ENCODE measurements at regions not wholly inside any gene's neighbourhood (a gene's known extent, or its start where the extent isn't known, plus 50 kb on each side); places are given as distances from the start of the nearest gene placed in this dataset.

DNA sequence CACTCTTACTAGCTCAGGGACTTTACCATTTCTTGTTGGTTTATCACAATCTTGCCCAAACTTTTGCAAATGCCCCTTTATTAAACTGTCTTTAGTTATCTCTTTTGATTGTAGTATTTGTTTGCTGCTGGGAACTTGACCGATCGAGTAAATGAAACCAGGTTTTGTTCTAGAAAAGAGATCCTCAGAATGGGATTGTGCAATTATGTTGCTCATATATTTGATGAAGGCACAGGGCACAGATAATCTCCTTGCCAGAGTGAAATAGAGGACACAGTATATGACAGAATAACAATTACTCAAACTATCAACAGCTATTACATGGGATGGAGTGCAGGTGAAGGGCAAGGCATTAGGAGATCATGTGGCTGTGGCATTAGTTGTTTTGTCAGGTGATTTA lies 216.6 kb upstream of the RASGRP1 start:
- Mint-ChIP-seq H3K9me3 (peaks cover 0 to 7% (median 0%) of the 10 kb centered on the region in 11 donors), H3K36me3 (no peaks in the 10 kb centered on the region), H3K27ac (no peak overlapping the region), H3K4me1 (no peaks in the 10 kb centered on the region), H3K4me3 (no peak overlapping the region), H3K27me3 (peaks cover 22 to 45% (median 38%) of the 10 kb centered on the region in 5 donors)
- no peak for ATAC-seq
- no peak for DNase-seq
- POLR2A ChIA-PET: no interaction called here
- Histone ChIP-seq H3K36me3 (ENCODE audit: control insufficient read depth in 2 of 3, insufficient read depth in 3 of 3, low read length in 3 of 3) (no peaks in the 10 kb centered on the region), H3K4me1 (ENCODE audit: control insufficient read depth in 2 of 2, insufficient read depth in 2 of 2, low read length in 2 of 2) (no peaks in the 10 kb centered on the region), H3K9me3 (ENCODE audit: control insufficient read depth in 2 of 3, low read length in 3 of 3) (no peaks in the 10 kb centered on the region), H3K4me3 (ENCODE audit: low read length) (no peak overlapping the region), H3K27me3 (ENCODE audit: control insufficient read depth in 2 of 2, insufficient read depth in 2 of 2, low read length in 2 of 2) (no peaks in the 10 kb centered on the region), H3K27ac (ENCODE audit: low read depth, low read length) (no peak overlapping the region)
- CTCF ChIA-PET: no interaction called here
- intact Hi-C loops (cut with micrococcal nuclease): no loop called here

DNA sequence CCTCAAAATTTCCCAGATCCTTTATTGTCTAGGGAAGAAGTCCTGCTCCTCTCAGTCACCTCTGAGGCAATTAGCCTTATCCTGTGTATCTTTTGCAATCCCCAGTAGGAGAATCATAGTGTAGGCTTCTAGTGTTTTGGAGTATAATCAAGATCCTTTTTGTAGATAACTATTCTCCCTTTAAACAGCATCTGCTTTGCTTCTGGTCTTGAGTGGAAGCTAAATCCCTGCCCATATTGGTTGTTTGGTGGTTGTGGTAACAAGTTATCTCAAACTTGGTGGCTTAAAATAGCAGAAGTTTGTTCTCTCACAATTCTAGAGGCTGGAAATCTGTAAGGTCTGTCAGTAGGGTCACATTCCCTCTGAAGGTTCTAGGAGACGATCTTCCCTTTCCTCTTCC lies 217.5 kb upstream of the RASGRP1 start:
- Mint-ChIP-seq H3K4me1 (no peaks in the 10 kb centered on the region), H3K27me3 (peaks cover 15 to 38% (median 33%) of the 10 kb centered on the region in 5 donors), H3K9me3 (peaks cover 0 to 7% (median 0%) of the 10 kb centered on the region in 11 donors), H3K27ac (no peak overlapping the region), H3K36me3 (no peaks in the 10 kb centered on the region), H3K4me3 (no peak overlapping the region)
- no peaks in the 10 kb centered on the region for H3K4me1 ChIP-seq (ENCODE audit: control insufficient read depth in 2 of 2, insufficient read depth in 2 of 2, low read length in 2 of 2)
- DNase-seq: no peak
- intact Hi-C loops (cut with micrococcal nuclease): no loop called here
- ATAC-seq: no peak
- ChIA-PET POLR2A (no interaction called here), CTCF (no interaction called here)
- no peaks in the 10 kb centered on the region for H3K36me3 ChIP-seq (ENCODE audit: control insufficient read depth in 2 of 3, insufficient read depth in 3 of 3, low read length in 3 of 3)
- no peak overlapping the region for H3K27ac ChIP-seq (ENCODE audit: low read depth, low read length)
- no peaks in the 10 kb centered on the region for H3K27me3 ChIP-seq (ENCODE audit: control insufficient read depth in 2 of 2, insufficient read depth in 2 of 2, low read length in 2 of 2)
- no peak overlapping the region for H3K4me3 ChIP-seq (ENCODE audit: low read length)
- H3K9me3 ChIP-seq (ENCODE audit: control insufficient read depth in 2 of 3, low read length in 3 of 3): no peaks in the 10 kb centered on the region

DNA sequence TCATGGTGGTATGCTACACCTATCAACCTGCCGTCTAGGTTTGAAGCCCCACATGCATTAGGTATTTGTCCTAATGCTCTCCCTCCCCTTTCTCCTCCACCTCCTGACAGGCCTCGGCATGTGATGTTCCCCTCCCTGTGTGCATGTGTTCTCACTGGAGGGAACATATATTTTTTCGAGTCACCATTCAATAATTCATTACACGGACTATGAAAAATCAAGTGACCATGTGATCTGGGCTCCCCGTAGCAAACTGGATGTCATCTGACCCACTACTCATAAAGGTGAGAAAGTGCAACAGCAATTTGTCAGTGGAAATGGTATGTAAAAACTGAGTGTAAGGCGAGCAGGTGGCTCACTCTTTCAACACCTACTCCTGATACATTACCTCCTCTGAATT lies 224.3 kb upstream of the RASGRP1 start:
- intact Hi-C loops (cut with micrococcal nuclease): no loop called here
- ChIA-PET POLR2A (no interaction called here), CTCF (no interaction called here)

DNA sequence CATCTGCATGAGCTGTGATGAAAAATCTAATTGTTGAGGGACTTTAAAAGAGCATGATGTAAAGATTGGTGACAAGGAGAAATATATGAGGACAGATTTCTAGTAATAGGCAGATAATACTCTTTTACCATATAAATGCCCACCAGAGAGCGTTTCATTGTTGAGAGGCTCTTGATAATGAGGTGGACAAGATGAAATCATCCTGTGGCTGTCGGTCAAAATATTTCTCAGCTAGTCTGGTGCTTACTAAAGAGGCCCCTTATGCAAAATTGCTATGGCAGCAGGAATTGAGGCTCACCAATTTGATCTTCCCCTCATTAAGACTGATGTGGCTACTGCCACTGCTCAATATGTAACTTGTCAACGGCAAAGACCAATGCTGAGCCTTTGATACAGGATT lies 225.0 kb upstream of the RASGRP1 start:
- peaks cover 0 to 1% (median 0%) of the 10 kb centered on the region in 7 donors for H3K4me1 Mint-ChIP-seq
- ChIA-PET POLR2A (no interaction called here), CTCF (no interaction called here)
- DNase-seq (no peak), ATAC-seq (no peak)
- no peaks in the 10 kb centered on the region for H3K27me3 ChIP-seq (ENCODE audit: control insufficient read depth in 2 of 2, insufficient read depth in 2 of 2, low read length in 2 of 2)
- no peak overlapping the region for H3K4me3 Mint-ChIP-seq
- no peaks in the 10 kb centered on the region for H3K9me3 ChIP-seq (ENCODE audit: control insufficient read depth in 2 of 3, low read length in 3 of 3)
- H3K4me1 ChIP-seq (ENCODE audit: control insufficient read depth in 2 of 2, insufficient read depth in 2 of 2, low read length in 2 of 2): no peaks in the 10 kb centered on the region
- no peak overlapping the region for H3K27ac ChIP-seq (ENCODE audit: low read depth, low read length)
- H3K36me3 ChIP-seq (ENCODE audit: control insufficient read depth in 2 of 3, insufficient read depth in 3 of 3, low read length in 3 of 3): no peaks in the 10 kb centered on the region
- no peak overlapping the region for H3K4me3 ChIP-seq (ENCODE audit: low read length)
- no peaks in the 10 kb centered on the region for H3K36me3 Mint-ChIP-seq
- H3K27ac Mint-ChIP-seq: no peak overlapping the region
- intact Hi-C loops (cut with micrococcal nuclease): no loop called here
- peaks cover 0 to 4% (median 1%) of the 10 kb centered on the region in 11 donors for H3K9me3 Mint-ChIP-seq
- H3K27me3 Mint-ChIP-seq: peaks cover 4 to 14% (median 8%) of the 10 kb centered on the region in 5 donors

More for the DNA sequence above, 224.3 kb upstream of the RASGRP1 start:
- Mint-ChIP-seq H3K4me1 (peaks cover 0 to 1% (median 0%) of the 10 kb centered on the region in 7 donors), H3K36me3 (no peaks in the 10 kb centered on the region), H3K27me3 (peaks cover 0 to 8% (median 7%) of the 10 kb centered on the region in 5 donors), H3K27ac (no peak overlapping the region), H3K9me3 (peaks cover 0 to 5% (median 1%) of the 10 kb centered on the region in 11 donors), H3K4me3 (no peak overlapping the region)
- no peaks in the 10 kb centered on the region for H3K4me1 ChIP-seq (ENCODE audit: control insufficient read depth in 2 of 2, insufficient read depth in 2 of 2, low read length in 2 of 2)
- ATAC-seq (no peak), DNase-seq (no peak)
- H3K36me3 ChIP-seq (ENCODE audit: control insufficient read depth in 2 of 3, insufficient read depth in 3 of 3, low read length in 3 of 3): no peaks in the 10 kb centered on the region
- H3K4me3 ChIP-seq (ENCODE audit: low read length): no peak overlapping the region
- no peaks in the 10 kb centered on the region for H3K9me3 ChIP-seq (ENCODE audit: control insufficient read depth in 2 of 3, low read length in 3 of 3)
- no peak overlapping the region for H3K27ac ChIP-seq (ENCODE audit: low read depth, low read length)
- no peaks in the 10 kb centered on the region for H3K27me3 ChIP-seq (ENCODE audit: control insufficient read depth in 2 of 2, insufficient read depth in 2 of 2, low read length in 2 of 2)

DNA sequence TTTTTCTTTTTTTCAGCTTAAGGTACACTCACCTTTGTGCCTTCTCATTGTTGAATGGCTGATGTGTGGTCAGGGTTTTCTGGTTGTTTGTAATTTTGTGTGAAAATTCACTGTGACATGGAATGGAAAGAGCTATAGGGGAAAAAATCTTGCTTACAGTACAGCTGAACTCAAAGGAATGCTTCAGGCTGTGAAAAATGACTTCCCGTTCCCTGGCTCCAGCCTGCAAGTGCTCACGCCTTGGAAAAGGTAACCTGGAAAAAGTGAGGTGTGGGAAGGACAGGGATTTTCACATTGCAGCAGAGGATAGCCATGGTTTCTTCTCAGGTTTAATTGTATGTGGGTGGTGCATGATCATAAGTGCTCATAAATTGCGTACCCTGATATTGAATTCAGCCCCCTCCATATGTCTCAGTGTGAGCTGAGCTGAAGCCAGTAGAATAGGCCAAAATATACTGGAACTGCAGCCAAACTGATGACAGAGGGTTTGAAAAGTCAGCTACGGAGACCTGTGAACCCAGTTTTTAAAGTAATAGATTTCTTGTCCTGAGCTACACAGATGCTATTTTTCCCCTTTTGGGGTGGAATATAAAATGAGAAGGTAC lies 228.7 kb upstream of the RASGRP1 start:
- no peak overlapping the region for H3K4me3 Mint-ChIP-seq

DNA sequence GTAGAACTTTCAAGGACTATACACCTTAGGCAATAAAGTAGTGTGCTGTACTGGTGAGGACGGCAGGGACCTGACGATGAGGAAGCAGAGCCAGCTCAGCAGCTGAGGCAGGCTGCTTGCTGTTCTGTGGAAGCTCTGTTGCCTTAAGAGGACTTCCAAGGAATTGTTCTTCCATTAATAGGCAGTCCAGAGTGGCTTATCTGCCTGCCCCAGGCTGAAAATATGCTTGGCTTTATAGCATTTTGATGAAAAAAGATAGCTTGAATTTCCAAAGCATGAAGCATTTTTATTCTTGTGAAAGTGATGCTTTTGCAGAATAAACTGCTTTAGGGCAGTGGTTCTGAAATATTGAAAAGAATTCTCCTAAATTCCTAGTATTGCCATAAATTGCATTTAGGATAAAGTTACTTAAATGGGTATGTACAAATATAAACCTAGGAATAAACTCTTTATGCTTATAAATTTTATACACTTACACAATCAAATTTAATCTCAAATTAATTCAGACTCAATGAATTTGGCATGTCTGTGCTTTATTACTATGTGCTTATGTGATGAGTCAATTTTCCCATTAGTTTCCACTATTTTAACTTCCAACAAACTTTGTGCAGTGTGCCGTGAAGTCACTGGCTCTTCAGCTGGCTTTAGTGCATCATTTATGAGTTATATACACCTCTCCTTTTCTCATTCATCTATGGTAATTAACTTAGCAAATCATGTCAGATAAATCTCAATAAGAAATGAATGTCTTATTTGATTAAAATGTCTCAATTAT lies 231.0 kb upstream of the RASGRP1 start:
- H3K9me3 ChIP-seq (ENCODE audit: control insufficient read depth in 2 of 3, low read length in 3 of 3): no peaks in the 10 kb centered on the region
- CTCF ChIA-PET: no interaction called here
- H3K36me3 Mint-ChIP-seq: no peaks in the 10 kb centered on the region
- H3K27me3 ChIP-seq (ENCODE audit: control insufficient read depth in 2 of 2, insufficient read depth in 2 of 2, low read length in 2 of 2): no peaks in the 10 kb centered on the region
- H3K9me3 Mint-ChIP-seq: peaks cover 0 to 15% (median 9%) of the 10 kb centered on the region in 11 donors
- peaks cover 17 to 50% (median 36%) of the 10 kb centered on the region in 5 donors for H3K27me3 Mint-ChIP-seq
- intact Hi-C loops (cut with micrococcal nuclease): no loop called here
- H3K36me3 ChIP-seq (ENCODE audit: control insufficient read depth in 2 of 3, insufficient read depth in 3 of 3, low read length in 3 of 3): no peaks in the 10 kb centered on the region
- DNase-seq (no peak), ATAC-seq (no peak)
- no peaks in the 10 kb centered on the region for H3K4me1 Mint-ChIP-seq
- no peak overlapping the region for H3K27ac Mint-ChIP-seq
- no peaks in the 10 kb centered on the region for H3K4me1 ChIP-seq (ENCODE audit: control insufficient read depth in 2 of 2, insufficient read depth in 2 of 2, low read length in 2 of 2)
- no peak overlapping the region for H3K4me3 Mint-ChIP-seq
- no peak overlapping the region for H3K27ac ChIP-seq (ENCODE audit: low read depth, low read length)
- H3K4me3 ChIP-seq (ENCODE audit: low read length): no peak overlapping the region
- POLR2A ChIA-PET: interaction anchor here (0.6 kb wide), 1 partner anchor 691 kb away, joined by 5 read pairs; no protein-coding TSS in a partner anchor

More for the DNA sequence above, 228.7 kb upstream of the RASGRP1 start:
- Histone ChIP-seq H3K27me3 (ENCODE audit: control insufficient read depth in 2 of 2, insufficient read depth in 2 of 2, low read length in 2 of 2) (no peaks in the 10 kb centered on the region), H3K4me3 (ENCODE audit: low read length) (no peak overlapping the region), H3K9me3 (ENCODE audit: control insufficient read depth in 2 of 3, low read length in 3 of 3) (no peaks in the 10 kb centered on the region), H3K27ac (ENCODE audit: low read depth, low read length) (no peak overlapping the region), H3K36me3 (ENCODE audit: control insufficient read depth in 2 of 3, insufficient read depth in 3 of 3, low read length in 3 of 3) (no peaks in the 10 kb centered on the region), H3K4me1 (ENCODE audit: control insufficient read depth in 2 of 2, insufficient read depth in 2 of 2, low read length in 2 of 2) (no peaks in the 10 kb centered on the region)
- Mint-ChIP-seq H3K27me3 (peaks cover 6 to 31% (median 17%) of the 10 kb centered on the region in 5 donors), H3K36me3 (no peaks in the 10 kb centered on the region), H3K27ac (no peak overlapping the region), H3K9me3 (peaks cover 0 to 4% (median 1%) of the 10 kb centered on the region in 11 donors), H3K4me1 (peaks cover 0 to 1% (median 0%) of the 10 kb centered on the region in 7 donors)
- ChIA-PET POLR2A (no interaction called here), CTCF (no interaction called here)
- DNase-seq (no peak), ATAC-seq (no peak)
- intact Hi-C loops (cut with micrococcal nuclease): no loop called here

DNA sequence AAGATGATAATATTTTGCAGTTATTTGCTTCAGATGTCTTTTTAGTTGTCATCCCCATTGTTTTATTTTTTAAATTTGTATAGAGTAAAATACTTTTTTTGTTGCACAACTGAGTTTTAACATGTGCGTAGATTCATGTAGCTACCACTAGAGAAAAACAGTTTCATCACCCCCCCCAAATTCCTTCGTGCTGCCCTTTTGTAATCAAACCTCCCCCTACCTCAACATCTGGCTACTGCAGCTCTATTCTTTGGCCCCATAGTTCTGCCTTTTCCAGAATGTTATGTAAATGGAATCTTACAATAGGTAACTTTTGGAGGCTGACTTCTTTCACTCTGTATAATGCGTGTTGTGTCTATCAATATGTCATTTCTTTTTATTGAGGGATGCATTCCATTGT lies 232.0 kb upstream of the RASGRP1 start:
- Histone ChIP-seq H3K4me3 (ENCODE audit: low read length) (no peak overlapping the region), H3K36me3 (ENCODE audit: control insufficient read depth in 2 of 3, insufficient read depth in 3 of 3, low read length in 3 of 3) (no peaks in the 10 kb centered on the region), H3K9me3 (ENCODE audit: control insufficient read depth in 2 of 3, low read length in 3 of 3) (no peaks in the 10 kb centered on the region), H3K4me1 (ENCODE audit: control insufficient read depth in 2 of 2, insufficient read depth in 2 of 2, low read length in 2 of 2) (no peaks in the 10 kb centered on the region), H3K27ac (ENCODE audit: low read depth, low read length) (no peak overlapping the region), H3K27me3 (ENCODE audit: control insufficient read depth in 2 of 2, insufficient read depth in 2 of 2, low read length in 2 of 2) (no peaks in the 10 kb centered on the region)
- no peaks in the 10 kb centered on the region for H3K4me1 Mint-ChIP-seq
- intact Hi-C loops (cut with micrococcal nuclease): no loop called here
- H3K4me3 Mint-ChIP-seq: no peak overlapping the region
- DNase-seq (no peak), ATAC-seq (no peak)
- H3K27ac Mint-ChIP-seq: no peak overlapping the region
- no peaks in the 10 kb centered on the region for H3K36me3 Mint-ChIP-seq
- peaks cover 26 to 53% (median 43%) of the 10 kb centered on the region in 5 donors for H3K27me3 Mint-ChIP-seq
- CTCF ChIA-PET: no interaction called here
- POLR2A ChIA-PET: interaction anchor here (0.6 kb wide), 1 partner anchor 692 kb away, joined by 5 read pairs; no protein-coding TSS in a partner anchor
- peaks cover 0 to 16% (median 9%) of the 10 kb centered on the region in 11 donors for H3K9me3 Mint-ChIP-seq
